SK-N-SH (cell line): ENCODE measurements at regions not wholly inside any gene's neighbourhood (a gene's known extent, or its start where the extent isn't known, plus 50 kb on each side); places are given as distances from the start of the nearest gene placed in this dataset.

Experiments
- CHD2 ChIP-seq: fragments of 150-350 bp; IDR thresholded peaks from 2 replicates; pipeline ENCODE4 v1.6.1; 2018; ENCODE audit warnings: low read length; ENCODE audit not compliant: partially characterized antibody
- POLR2AphosphoS5 ChIP-seq: IDR thresholded peaks from 2 replicates; pipeline ENCODE4 v1.6.1; 2012; ENCODE audit warnings: low read depth, low read length
- SIN3A ChIP-seq: IDR thresholded peaks from 2 replicates; pipeline ENCODE4 v1.6.1; 2012; ENCODE audit warnings: low read depth, mild to moderate bottlenecking, low read length, moderate library complexity, borderline replicate concordance
- TEAD4 ChIP-seq: IDR thresholded peaks from 2 replicates; pipeline ENCODE4 v1.4.0; 2012; ENCODE audit warnings: mild to moderate bottlenecking, borderline replicate concordance; ENCODE audit not compliant: insufficient read depth
- ZBTB33 ChIP-seq: IDR thresholded peaks from 2 replicates; pipeline ENCODE4 v1.4.0; 2012; ENCODE audit warnings: low read depth, borderline replicate concordance
- TF ChIP-seq, protein P1 (sequence below): IDR thresholded peaks from 2 replicates; pipeline ENCODE4 v1.4.0; 2012; ENCODE audit warnings: low read depth

DNA sequence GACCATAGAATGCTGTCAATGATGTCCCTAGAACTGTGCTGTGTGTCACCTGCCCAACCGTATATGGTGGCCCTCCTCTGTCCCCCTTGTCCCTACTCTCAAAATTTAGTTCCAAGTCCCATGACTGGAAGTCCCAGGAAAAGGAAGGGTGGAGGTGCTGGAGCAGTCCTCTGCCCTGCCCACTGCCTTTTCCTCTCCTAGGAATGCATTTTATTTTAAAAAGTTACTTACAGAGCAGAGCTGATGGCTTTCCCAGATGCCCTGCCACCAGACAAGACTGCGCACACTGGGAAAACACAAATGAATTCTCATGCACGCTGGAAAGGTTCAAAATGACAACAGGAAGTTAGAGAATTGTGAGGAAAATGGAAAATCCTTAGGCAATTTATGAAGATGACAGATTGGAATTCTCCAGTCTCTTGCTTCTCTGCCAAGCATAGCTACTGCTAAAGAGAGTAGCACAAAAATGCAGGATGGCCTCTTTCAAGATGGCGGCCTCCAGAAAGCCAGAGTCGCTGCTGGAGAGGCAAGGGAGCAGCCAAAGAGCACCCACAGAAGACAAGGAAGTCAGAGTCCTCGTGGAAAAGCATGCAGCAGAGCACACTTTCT is 117.1 kb upstream of the TSC22D1 start:
- TF ChIP-seq SIN3A = no peak
- TF ChIP-seq TEAD4 = no peak
- TF ChIP-seq, protein P1, sequence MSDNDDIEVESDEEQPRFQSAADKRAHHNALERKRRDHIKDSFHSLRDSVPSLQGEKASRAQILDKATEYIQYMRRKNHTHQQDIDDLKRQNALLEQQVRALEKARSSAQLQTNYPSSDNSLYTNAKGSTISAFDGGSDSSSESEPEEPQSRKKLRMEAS = no peak
- no peak for TF ChIP-seq CHD2
- TF ChIP-seq ZBTB33 = no peak
- no peak for TF ChIP-seq POLR2AphosphoS5
